RWPE1 (cell line): ENCODE measurements at regions not wholly inside any gene's neighbourhood (a gene's known extent, or its start where the extent isn't known, plus 50 kb on each side); places are given as distances from the start of the nearest gene placed in this dataset.

Experiments used
- CTCF ChIA-PET: fragments of 350-600 bp; sonication (Branson Sonifier 250); formaldehyde crosslinking; extraction: SDS; loops from one replicate; lab custom pipeline; 2021; lab: Yijun Ruan, JAX
- POLR2A ChIA-PET: fragments of 400-600 bp; formaldehyde crosslinking; extraction: SDS; loops from one replicate; lab custom pipeline; 2020; ENCODE audit warnings: antibody characterized with exemption; ENCODE audit not compliant: low non-redundant PET; lab: Yijun Ruan, JAX
- DNase-seq: peaks from one replicate; pipeline ENCODE4 v3.0.0; 2012; ENCODE audit warnings: low spot score
- H3K27ac ChIP-seq: fragments of 450-650 bp; 2 replicates; pipeline ENCODE4 v1.5.1; 2017
- CTCF ChIP-seq: fragments of 450-650 bp; conservative IDR thresholded peaks from 2 replicates; pipeline ENCODE4 v1.5.1; 2017; ENCODE audit warnings: low read depth, mild to moderate bottlenecking

DNA sequence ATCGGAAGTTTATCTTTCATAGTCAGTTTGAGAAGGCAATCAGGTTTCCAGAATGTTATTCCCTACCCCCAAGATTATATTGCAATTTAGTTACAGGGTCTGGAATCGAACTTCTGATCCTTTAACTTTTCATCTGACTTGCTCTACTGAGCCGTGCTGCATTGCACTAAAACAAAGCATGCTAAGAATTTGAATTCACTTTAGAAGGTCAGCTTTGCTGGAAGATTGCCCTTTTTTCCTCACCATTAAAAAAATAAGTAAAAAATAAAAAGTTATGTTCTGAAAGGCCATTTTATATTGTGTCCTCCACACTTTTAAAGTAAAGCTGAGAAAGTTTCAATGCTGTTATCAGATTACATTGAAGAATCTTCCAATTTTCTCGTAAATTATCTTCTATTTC, 388.8 kb upstream of the PHF14 start:
- ChIA-PET POLR2A (no interaction called here), CTCF (no interaction called here)
- H3K27ac ChIP-seq, result no peak overlapping the region
- TF ChIP-seq CTCF, result no peak
- no peak for DNase-seq

DNA sequence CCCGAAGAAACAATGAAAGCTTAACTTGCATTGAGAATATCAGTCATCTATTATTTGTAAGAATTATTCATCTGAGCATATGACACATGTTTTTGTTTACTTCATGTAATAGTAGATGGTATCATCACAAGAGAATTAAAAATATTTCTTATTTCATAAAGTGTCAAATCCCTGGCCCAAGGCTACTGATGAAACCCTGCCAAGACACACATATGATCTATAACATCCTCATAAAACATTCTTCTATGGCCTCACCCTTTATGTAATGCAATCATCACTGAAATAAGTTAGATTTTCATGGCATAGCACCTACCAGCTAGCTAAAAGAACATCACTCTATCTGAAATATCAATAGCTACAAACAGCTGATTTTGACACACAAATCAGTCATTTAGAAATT, 385.6 kb upstream of the PHF14 start:
- POLR2A ChIA-PET, result no interaction called here
- CTCF ChIA-PET, result no interaction called here
- DNase-seq, result no peak
- H3K27ac ChIP-seq, result no peak overlapping the region
- TF ChIP-seq CTCF, result no peak

GRCh38 chr7:10592604-10593003, 381.1 kb upstream of the PHF14 start:
- POLR2A ChIA-PET, result no interaction called here
- TF ChIP-seq CTCF, result no peak
- no peak overlapping the region for H3K27ac ChIP-seq
- CTCF ChIA-PET, result interaction anchor here (0.6 kb wide), 1 partner anchor 407 kb away, joined by 3 read pairs; no protein-coding TSS in a partner anchor
- no peak for DNase-seq

DNA sequence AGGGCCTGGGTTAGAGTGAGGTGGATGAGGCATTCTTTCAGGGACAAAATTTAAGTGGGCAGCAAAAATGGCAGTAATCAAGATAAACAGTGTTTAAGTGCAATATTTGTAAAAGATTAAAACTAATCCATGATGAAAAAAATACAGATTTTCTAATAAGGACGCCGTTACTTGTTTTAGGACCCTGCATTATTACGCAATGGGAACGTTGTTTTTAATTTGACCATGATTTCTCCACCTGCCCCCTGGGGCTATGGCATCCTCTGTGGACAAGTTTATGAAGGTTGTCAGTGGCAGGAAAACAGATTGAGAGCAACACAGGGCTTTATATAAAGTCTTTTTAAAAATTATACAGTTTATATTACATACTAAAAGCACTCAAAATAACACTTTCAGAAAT, 380.6 kb upstream of the PHF14 start:
- DNase-seq, result no peak
- no peak for TF ChIP-seq CTCF
- ChIA-PET POLR2A (no interaction called here), CTCF (interaction anchor here (0.6 kb wide), 1 partner anchor 407 kb away, joined by 3 read pairs; no protein-coding TSS in a partner anchor)
- H3K27ac ChIP-seq, result no peak overlapping the region

- no peak for TF ChIP-seq CTCF
- no peak overlapping the region for H3K27ac ChIP-seq
- DNase-seq, result no peak
- ChIA-PET POLR2A (no interaction called here), CTCF (no interaction called here)
These were observed 376.8 kb upstream of the PHF14 start for GRCh38 chr7:10596827-10597226.

DNA sequence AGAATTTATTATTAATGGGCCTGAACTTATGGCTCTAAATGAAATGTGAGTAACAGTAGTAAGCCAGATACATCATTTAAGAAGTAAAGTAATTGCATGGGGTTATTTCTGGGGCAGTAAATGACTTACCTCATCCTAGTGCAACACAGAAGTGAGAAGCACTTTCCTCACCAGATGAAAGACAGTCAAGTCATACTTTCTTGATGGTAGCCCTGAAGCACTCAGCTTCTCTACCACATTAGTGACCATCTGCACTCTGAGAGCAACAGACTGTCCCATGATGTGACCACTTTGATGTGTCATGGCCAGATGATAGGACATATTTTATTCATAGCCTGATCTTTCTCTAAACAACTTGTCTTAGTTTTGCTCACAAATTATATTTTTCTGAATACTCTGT, 369.5 kb upstream of the PHF14 start:
- H3K27ac ChIP-seq, result no peak overlapping the region
- CTCF ChIA-PET, result no interaction called here
- POLR2A ChIA-PET, result no interaction called here
- DNase-seq, result no peak
- TF ChIP-seq CTCF, result no peak
